B cell (primary cell): ENCODE measurements at regions not wholly inside any gene's neighbourhood (a gene's known extent, or its start where the extent isn't known, plus 50 kb on each side); places are given as distances from the start of the nearest gene placed in this dataset.

Experiments used
- EZH2 ChIP-seq: IDR thresholded peaks from 2 replicates; pipeline ENCODE4 v1.6.1; 2012; ENCODE audit warnings: borderline replicate concordance, low read depth, mild to moderate bottlenecking, moderate library complexity, low read length; ENCODE audit not compliant: insufficient read depth, poor library complexity, severe bottlenecking
- TF ChIP-seq, protein P1 (sequence below): fragments of 200-600 bp; IDR thresholded peaks from one replicate; pipeline ENCODE4 v1.8.0; 2022; ENCODE audit warnings: antibody characterized with exemption, mild to moderate bottlenecking

GRCh38 chr2:35731674-35732073 is 623.9 kb upstream of the CRIM1 start:
- TF ChIP-seq, protein P1, sequence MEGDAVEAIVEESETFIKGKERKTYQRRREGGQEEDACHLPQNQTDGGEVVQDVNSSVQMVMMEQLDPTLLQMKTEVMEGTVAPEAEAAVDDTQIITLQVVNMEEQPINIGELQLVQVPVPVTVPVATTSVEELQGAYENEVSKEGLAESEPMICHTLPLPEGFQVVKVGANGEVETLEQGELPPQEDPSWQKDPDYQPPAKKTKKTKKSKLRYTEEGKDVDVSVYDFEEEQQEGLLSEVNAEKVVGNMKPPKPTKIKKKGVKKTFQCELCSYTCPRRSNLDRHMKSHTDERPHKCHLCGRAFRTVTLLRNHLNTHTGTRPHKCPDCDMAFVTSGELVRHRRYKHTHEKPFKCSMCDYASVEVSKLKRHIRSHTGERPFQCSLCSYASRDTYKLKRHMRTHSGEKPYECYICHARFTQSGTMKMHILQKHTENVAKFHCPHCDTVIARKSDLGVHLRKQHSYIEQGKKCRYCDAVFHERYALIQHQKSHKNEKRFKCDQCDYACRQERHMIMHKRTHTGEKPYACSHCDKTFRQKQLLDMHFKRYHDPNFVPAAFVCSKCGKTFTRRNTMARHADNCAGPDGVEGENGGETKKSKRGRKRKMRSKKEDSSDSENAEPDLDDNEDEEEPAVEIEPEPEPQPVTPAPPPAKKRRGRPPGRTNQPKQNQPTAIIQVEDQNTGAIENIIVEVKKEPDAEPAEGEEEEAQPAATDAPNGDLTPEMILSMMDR = no peak
- TF ChIP-seq EZH2 = no peak
